GM18499 (cell line): ENCODE measurements at regions not wholly inside any gene's neighbourhood (a gene's known extent, or its start where the extent isn't known, plus 50 kb on each side); places are given as distances from the start of the nearest gene placed in this dataset.

Experiments
- ATAC-seq: cut with Tn5 transposase; IDR thresholded peaks from one replicate; pipeline ENCODE4 v1.9.1; 2021; ENCODE audit warnings: moderate number of reproducible peaks; ENCODE audit not compliant: insufficient read depth, unreplicated experiment

- no peak for ATAC-seq
These were observed 205.2 kb upstream of the ADCY2 start for GRCh38 chr5:7190712-7191250.

- ATAC-seq = no peak
These were observed 203.9 kb upstream of the ADCY2 start for GRCh38 chr5:7192016-7192415.

DNA sequence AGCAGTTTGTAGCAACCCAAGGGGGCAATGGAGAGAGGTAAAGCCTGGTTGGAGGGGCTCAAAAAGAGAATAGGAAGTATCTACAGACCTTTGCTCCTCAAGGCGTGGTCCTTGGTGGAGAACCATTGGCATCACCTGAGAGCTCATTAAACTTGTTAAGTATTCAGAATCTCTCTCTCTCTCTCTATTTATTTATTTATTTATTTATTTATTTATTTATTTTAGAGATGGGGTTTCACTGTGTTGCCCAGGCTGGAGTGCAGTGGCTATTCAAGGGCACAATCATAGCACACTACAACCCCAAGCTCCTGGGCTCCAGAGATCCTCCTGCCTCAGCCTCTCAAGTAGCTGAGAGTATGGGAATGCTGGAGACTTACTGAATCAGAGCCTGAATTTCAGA lies 193.1 kb upstream of the ADCY2 start:
- ATAC-seq = no peak

DNA sequence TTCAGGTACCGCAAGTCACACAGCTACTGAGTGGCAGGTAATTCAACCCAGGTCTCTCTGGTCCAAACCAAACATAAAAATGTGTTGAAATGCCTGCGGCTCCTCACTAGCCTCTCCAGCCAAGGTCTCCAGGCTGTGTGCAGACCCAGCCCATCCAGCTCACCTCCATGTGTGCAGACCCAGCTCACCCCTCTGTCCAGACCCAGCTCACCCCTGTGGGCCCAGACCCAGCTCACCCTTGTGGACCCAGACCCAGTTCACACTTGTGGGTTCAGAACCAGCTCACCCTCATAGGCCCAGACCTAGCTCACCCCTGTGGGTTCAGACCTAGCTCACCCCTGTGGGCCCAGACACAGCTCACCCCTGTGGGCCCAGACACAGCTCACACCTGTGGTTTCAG lies 188.0 kb upstream of the ADCY2 start:
- no peak for ATAC-seq

GRCh38 chr5:7208938-7209337 lies 187.0 kb upstream of the ADCY2 start:
- no peak for ATAC-seq

GRCh38 chr5:7209658-7210057 lies 186.3 kb upstream of the ADCY2 start:
- ATAC-seq = no peak

- ATAC-seq = no peak
These were observed 185.4 kb upstream of the ADCY2 start for GRCh38 chr5:7210549-7210948.

- no peak for ATAC-seq
These were observed 182.4 kb upstream of the ADCY2 start for GRCh38 chr5:7213525-7213924.

DNA sequence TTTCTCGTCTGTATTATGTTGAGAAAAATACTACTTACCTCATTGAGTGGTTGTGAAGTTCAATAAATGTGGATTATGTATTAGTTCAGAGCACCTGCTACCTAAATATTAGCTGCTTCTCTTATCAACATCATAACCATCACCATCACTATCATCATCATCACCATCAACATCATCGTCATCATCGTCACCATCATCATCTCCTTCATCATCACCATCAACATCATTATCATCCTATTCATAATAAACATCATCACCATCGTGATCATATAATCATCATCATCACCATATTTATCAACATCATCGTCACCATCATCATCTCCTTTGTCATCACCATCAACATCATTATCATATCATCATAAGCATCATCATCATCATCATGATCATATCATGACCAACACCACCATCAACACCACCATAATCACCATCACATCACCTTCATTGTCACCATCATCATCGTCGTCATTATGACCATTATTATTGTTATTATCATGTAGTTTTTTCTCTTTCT lies 181.0 kb upstream of the ADCY2 start:
- no peak for ATAC-seq

DNA sequence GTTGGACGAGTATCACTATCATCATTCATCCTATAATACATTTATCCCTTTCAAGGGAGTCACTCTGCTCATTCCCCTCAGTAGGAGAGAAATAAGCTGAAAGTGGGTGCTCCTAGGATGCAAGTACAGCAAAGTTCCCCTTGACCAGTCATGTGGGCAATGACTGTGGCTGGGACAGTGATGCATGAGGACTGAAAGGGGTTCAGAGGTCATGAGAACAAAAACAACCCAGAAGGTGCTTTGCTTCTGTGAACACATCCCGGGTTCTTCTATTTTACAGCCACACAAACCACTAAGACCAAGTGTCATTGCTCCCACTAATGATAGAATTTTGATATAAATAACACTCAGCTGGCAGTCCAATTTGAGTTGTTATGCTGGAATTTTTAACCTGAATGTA lies 177.8 kb upstream of the ADCY2 start:
- ATAC-seq = no peak

- ATAC-seq = no peak
These were observed 175.8 kb upstream of the ADCY2 start for GRCh38 chr5:7220156-7220555.

GRCh38 chr5:7221041-7221440 lies 174.9 kb upstream of the ADCY2 start:
- ATAC-seq = no peak

GRCh38 chr5:7225826-7226225 lies 170.1 kb upstream of the ADCY2 start:
- ATAC-seq = no peak

DNA sequence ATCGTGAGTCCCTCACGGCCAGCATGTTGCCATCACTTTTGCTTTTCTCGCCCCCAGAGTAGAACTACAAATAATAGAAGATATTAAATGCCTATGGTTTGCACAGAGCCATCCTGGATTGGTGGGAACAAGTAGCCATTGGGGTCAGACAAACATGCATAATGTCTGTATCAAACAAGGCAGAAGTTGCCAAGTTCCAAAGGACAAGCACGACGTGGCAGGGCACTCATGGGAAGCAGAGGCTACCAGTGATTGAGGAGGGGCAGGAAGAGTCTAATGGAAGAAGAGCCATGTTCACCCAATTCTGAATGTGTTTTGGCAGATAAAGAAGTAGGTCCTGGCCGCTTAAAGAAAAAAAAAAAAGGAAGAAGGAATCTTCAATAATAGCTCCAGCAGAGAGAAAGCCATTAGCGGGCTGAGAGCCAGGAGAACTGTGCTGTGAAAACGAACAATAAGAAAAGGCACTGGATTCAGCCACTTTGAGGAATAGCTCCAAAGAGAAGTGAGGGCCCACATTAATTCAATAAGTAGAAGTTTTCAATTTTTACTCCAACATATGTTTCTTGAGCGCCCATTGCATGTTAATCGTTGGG lies 153.7 kb upstream of the ADCY2 start:
- no peak for ATAC-seq

GRCh38 chr5:7244208-7244607 lies 151.7 kb upstream of the ADCY2 start:
- ATAC-seq = no peak

DNA sequence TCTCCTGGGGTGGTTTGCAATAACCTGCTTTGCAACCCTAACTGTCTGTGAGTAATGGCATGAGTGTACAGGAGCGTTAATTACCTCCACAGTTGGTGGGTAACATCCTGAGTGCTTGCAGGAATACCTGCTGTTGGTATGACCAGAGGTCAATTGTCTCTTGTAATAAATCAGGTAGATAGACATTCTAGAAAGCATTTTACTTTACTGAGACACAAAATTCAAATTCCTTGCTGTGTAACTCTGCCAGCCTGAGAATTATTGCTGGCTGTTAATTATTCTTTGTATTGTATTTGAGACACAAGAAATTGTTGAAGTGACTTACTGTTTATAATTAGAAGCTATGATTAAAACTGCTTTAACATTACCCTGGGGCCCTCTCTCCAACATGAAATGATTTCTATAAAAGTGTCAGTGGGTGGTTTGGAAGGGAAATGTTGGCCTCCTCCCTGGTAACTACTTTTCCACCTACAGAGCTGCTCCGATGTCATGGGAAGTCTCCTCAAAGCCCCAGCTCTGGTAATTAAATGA lies 150.8 kb upstream of the ADCY2 start:
- ATAC-seq = no peak

DNA sequence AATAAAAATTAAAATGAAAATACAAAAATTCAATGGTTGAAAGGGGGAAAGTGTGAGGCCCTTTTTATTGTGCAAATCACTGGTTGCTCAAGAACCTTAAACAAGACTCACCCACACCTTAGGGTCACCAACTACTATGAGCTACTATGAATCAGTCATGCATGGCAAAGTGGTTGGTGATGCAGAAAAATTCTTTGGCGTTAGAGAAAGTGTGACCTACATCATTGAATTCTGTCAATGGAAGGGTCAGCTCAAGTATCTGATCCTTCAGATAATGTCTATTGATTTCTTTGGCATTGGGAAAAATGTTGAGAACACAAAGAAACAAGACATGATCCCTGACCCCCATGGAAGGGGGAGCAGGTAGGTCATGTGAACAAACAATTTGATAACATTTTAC lies 149.7 kb upstream of the ADCY2 start:
- ATAC-seq = no peak

- no peak for ATAC-seq
These were observed 145.9 kb upstream of the ADCY2 start for GRCh38 chr5:7250004-7250403.

DNA sequence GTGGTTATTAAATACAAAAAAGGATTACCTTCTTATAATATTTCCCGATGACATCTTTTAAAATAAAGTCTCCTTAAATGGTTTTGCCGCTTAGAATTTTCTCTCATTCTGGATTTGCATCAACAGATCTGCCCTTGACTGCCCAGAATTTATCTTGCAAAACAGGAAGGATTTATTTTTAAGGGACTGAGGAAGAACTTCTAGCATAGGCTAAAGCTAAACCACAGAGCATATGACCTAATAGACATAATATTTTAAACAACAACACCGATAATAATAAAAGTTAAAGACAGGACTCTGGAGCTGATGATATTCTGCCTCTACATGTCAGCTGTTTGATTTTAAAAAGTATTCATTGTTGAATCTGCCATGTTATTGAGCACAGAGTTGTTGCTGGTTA lies 145.3 kb upstream of the ADCY2 start:
- no peak for ATAC-seq

GRCh38 chr5:7251132-7251531 lies 144.8 kb upstream of the ADCY2 start:
- ATAC-seq = no peak

GRCh38 chr5:7261049-7261448 lies 134.9 kb upstream of the ADCY2 start:
- no peak for ATAC-seq

GRCh38 chr5:7261900-7262299 lies 134.0 kb upstream of the ADCY2 start:
- no peak for ATAC-seq
